HepG2 (cell line): ENCODE measurements at regions not wholly inside any gene's neighbourhood (a gene's known extent, or its start where the extent isn't known, plus 50 kb on each side); places are given as distances from the start of the nearest gene placed in this dataset.

Experiments
- ASH2L ChIP-seq: fragments of 300-600, 200-600 bp; sonication (generic); IDR thresholded peaks from 2 replicates; pipeline ENCODE4 v1.7.0; 2017; ENCODE audit warnings: low read depth, mild to moderate bottlenecking, moderate library complexity, mixed read lengths, low read length; ENCODE audit not compliant: insufficient read length
- CHD2 ChIP-seq: IDR thresholded peaks from 2 replicates; pipeline ENCODE4 v1.6.1; 2011; ENCODE audit warnings: low read depth, low read length, improper control_type of control experiment
- EEA1 ChIP-seq: sonication (generic); formaldehyde crosslinking; IDR thresholded peaks from 2 replicates; pipeline ENCODE4 v1.5.1; 2020; ENCODE audit warnings: mild to moderate bottlenecking, missing genetic modification reagents, borderline replicate concordance
- HDAC6 ChIP-seq: fragments of 200-600 bp; sonication (generic); IDR thresholded peaks from 2 replicates; pipeline ENCODE4 v1.7.0; 2017; ENCODE audit warnings: mild to moderate bottlenecking, antibody characterized with exemption, low read length, low read depth
- ONECUT2 ChIP-seq: sonication (generic); formaldehyde crosslinking; IDR thresholded peaks from 2 replicates; pipeline ENCODE4 v1.4.0; 2020; ENCODE audit warnings: missing genetic modification reagents
- PAWR ChIP-seq: sonication (generic); formaldehyde crosslinking; IDR thresholded peaks from 2 replicates; pipeline ENCODE4 v1.4.0; 2020; ENCODE audit warnings: missing genetic modification reagents, mild to moderate bottlenecking, borderline replicate concordance
- RBFOX2 ChIP-seq: fragments of 200-400 bp; formaldehyde crosslinking; IDR thresholded peaks from 2 replicates; pipeline ENCODE4 v1.6.1; 2017; ENCODE audit warnings: low read depth, mild to moderate bottlenecking, low read length
- REXO4 ChIP-seq: sonication (generic); formaldehyde crosslinking; IDR thresholded peaks from 2 replicates; pipeline ENCODE4 v1.8.0; 2022; ENCODE audit warnings: missing genetic modification reagents, mild to moderate bottlenecking, borderline replicate concordance
- SOX5 ChIP-seq: IDR thresholded peaks from 2 replicates; pipeline ENCODE4 v1.6.1; 2016; ENCODE audit warnings: borderline replicate concordance
- ZBTB20 ChIP-seq: sonication (generic); formaldehyde crosslinking; IDR thresholded peaks from 2 replicates; pipeline ENCODE4 v1.8.1; 2023; ENCODE audit warnings: missing genetic modification reagents, low read depth, mild to moderate bottlenecking, borderline replicate concordance
- ZBTB8A ChIP-seq: sonication (generic); formaldehyde crosslinking; IDR thresholded peaks from 2 replicates; pipeline ENCODE4 v1.4.0; 2020; ENCODE audit warnings: mild to moderate bottlenecking, low read depth, missing genetic modification reagents, borderline replicate concordance
- ZNF34 ChIP-seq: sonication (generic); formaldehyde crosslinking; IDR thresholded peaks from 2 replicates; pipeline ENCODE4 v1.4.0; 2020; ENCODE audit warnings: mild to moderate bottlenecking, missing genetic modification reagents, borderline replicate concordance
- ZNF343 ChIP-seq: sonication (generic); formaldehyde crosslinking; IDR thresholded peaks from 2 replicates; pipeline ENCODE4 v1.4.0; 2020; ENCODE audit warnings: mild to moderate bottlenecking, missing genetic modification reagents
- ZNF354B ChIP-seq: sonication (generic); formaldehyde crosslinking; IDR thresholded peaks from 2 replicates; pipeline ENCODE4 v1.8.0; 2022; ENCODE audit warnings: mild to moderate bottlenecking, missing genetic modification reagents
- ZNF468 ChIP-seq: sonication (generic); formaldehyde crosslinking; IDR thresholded peaks from 2 replicates; pipeline ENCODE4 v1.8.0; 2022; ENCODE audit warnings: mild to moderate bottlenecking, moderate library complexity, missing genetic modification reagents
- TF ChIP-seq, protein P1 (sequence below): IDR thresholded peaks from 2 replicates; pipeline ENCODE4 v1.6.1; 2016; ENCODE audit warnings: low read depth, missing genetic modification reagents, missing compliant biosample characterization
- TF ChIP-seq, protein P2 (sequence below): sonication (generic); formaldehyde crosslinking; conservative IDR thresholded peaks from 2 replicates; pipeline ENCODE4 v1.8.1; 2023; ENCODE audit warnings: missing genetic modification reagents
- TF ChIP-seq, protein P3 (sequence below): IDR thresholded peaks from 2 replicates; pipeline ENCODE4 v1.4.0; 2020; ENCODE audit warnings: mild to moderate bottlenecking, missing genetic modification reagents

DNA sequence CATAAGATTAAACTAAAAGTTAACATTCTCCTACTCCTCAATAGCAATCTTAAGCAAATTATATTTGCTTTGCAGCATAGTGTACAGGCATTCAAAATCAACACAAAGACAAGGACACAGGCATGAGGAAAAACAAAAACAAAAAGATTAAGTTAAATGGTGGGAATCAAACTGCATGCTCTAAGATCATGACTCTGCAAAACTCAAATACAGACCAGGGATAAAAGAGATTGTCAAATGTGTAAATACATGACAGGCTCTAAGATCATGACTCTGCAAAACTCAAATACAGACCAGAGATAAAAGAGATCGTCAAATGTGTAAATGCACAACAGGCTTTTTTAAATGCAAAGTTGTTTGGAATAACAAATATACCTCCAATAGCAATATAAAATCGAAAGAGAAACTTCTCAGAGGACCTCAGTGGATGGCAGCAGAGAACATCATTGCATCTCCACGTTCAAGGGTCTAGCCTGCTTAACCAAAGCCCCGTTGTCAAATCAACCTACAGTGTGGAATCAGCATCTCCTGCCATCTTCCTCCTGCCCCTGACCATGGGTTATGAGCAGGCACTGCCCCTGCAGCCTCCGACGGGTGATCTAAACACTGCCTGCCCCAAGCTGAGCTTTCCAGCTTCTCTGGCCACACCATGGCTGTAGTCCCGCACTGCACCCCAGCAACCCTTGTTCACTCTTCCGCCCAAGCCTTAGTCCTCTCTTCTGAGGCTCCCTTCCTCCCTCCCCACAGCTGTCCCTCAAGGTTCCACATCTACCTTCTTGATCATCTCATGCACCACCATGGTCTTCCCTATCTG is 446.1 kb downstream of the SOX9 start (continued):
- TF ChIP-seq, protein P1, sequence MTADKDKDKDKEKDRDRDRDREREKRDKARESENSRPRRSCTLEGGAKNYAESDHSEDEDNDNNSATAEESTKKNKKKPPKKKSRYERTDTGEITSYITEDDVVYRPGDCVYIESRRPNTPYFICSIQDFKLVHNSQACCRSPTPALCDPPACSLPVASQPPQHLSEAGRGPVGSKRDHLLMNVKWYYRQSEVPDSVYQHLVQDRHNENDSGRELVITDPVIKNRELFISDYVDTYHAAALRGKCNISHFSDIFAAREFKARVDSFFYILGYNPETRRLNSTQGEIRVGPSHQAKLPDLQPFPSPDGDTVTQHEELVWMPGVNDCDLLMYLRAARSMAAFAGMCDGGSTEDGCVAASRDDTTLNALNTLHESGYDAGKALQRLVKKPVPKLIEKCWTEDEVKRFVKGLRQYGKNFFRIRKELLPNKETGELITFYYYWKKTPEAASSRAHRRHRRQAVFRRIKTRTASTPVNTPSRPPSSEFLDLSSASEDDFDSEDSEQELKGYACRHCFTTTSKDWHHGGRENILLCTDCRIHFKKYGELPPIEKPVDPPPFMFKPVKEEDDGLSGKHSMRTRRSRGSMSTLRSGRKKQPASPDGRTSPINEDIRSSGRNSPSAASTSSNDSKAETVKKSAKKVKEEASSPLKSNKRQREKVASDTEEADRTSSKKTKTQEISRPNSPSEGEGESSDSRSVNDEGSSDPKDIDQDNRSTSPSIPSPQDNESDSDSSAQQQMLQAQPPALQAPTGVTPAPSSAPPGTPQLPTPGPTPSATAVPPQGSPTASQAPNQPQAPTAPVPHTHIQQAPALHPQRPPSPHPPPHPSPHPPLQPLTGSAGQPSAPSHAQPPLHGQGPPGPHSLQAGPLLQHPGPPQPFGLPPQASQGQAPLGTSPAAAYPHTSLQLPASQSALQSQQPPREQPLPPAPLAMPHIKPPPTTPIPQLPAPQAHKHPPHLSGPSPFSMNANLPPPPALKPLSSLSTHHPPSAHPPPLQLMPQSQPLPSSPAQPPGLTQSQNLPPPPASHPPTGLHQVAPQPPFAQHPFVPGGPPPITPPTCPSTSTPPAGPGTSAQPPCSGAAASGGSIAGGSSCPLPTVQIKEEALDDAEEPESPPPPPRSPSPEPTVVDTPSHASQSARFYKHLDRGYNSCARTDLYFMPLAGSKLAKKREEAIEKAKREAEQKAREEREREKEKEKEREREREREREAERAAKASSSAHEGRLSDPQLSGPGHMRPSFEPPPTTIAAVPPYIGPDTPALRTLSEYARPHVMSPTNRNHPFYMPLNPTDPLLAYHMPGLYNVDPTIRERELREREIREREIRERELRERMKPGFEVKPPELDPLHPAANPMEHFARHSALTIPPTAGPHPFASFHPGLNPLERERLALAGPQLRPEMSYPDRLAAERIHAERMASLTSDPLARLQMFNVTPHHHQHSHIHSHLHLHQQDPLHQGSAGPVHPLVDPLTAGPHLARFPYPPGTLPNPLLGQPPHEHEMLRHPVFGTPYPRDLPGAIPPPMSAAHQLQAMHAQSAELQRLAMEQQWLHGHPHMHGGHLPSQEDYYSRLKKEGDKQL = no peak
- TF ChIP-seq ZNF343 (0 out of 2 replicates have a peak, but pooled peaks have one; percentile 13), ZBTB20 (CRISPR knock-in tag) (no peak), ZNF354B (CRISPR knock-in tag) (no peak), EEA1 (CRISPR knock-in tag) (no peak), ZBTB8A (no peak), SOX5 (CRISPR knock-in tag) (no peak), ASH2L (no peak), ZNF468 (no peak), CHD2 (no peak), REXO4 (CRISPR knock-in tag) (no peak), ZNF34 (CRISPR knock-in tag) (no peak), PAWR (no peak), ONECUT2 (no peak), HDAC6 (no peak), RBFOX2 (no peak)
- TF ChIP-seq, protein P2, sequence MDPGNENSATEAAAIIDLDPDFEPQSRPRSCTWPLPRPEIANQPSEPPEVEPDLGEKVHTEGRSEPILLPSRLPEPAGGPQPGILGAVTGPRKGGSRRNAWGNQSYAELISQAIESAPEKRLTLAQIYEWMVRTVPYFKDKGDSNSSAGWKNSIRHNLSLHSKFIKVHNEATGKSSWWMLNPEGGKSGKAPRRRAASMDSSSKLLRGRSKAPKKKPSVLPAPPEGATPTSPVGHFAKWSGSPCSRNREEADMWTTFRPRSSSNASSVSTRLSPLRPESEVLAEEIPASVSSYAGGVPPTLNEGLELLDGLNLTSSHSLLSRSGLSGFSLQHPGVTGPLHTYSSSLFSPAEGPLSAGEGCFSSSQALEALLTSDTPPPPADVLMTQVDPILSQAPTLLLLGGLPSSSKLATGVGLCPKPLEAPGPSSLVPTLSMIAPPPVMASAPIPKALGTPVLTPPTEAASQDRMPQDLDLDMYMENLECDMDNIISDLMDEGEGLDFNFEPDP (CRISPR knock-in tag) = no peak
- TF ChIP-seq, protein P3, sequence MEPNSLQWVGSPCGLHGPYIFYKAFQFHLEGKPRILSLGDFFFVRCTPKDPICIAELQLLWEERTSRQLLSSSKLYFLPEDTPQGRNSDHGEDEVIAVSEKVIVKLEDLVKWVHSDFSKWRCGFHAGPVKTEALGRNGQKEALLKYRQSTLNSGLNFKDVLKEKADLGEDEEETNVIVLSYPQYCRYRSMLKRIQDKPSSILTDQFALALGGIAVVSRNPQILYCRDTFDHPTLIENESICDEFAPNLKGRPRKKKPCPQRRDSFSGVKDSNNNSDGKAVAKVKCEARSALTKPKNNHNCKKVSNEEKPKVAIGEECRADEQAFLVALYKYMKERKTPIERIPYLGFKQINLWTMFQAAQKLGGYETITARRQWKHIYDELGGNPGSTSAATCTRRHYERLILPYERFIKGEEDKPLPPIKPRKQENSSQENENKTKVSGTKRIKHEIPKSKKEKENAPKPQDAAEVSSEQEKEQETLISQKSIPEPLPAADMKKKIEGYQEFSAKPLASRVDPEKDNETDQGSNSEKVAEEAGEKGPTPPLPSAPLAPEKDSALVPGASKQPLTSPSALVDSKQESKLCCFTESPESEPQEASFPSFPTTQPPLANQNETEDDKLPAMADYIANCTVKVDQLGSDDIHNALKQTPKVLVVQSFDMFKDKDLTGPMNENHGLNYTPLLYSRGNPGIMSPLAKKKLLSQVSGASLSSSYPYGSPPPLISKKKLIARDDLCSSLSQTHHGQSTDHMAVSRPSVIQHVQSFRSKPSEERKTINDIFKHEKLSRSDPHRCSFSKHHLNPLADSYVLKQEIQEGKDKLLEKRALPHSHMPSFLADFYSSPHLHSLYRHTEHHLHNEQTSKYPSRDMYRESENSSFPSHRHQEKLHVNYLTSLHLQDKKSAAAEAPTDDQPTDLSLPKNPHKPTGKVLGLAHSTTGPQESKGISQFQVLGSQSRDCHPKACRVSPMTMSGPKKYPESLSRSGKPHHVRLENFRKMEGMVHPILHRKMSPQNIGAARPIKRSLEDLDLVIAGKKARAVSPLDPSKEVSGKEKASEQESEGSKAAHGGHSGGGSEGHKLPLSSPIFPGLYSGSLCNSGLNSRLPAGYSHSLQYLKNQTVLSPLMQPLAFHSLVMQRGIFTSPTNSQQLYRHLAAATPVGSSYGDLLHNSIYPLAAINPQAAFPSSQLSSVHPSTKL (CRISPR knock-in tag) = 0 out of 2 replicates have a peak, but pooled peaks have one; percentile 24
